NCI-H1417 (cell line): ENCODE measurements at regions not wholly inside any gene's neighbourhood (a gene's known extent, or its start where the extent isn't known, plus 50 kb on each side); places are given as distances from the start of the nearest gene placed in this dataset.
A peak's percentile ranks its signal among the peaks of the same experiment; 100 is the strongest.
"Not testable (repeated sequence)": the region's sequence is repeated elsewhere in the genome, so short reads cannot be mapped to it uniquely, and the experiment has no call there.

Experiments used
- DNase-seq, 3 experiments: peaks; one replicate each; lab custom pipeline; 2025; lab: John Stamatoyannopoulos, UW

DNA sequence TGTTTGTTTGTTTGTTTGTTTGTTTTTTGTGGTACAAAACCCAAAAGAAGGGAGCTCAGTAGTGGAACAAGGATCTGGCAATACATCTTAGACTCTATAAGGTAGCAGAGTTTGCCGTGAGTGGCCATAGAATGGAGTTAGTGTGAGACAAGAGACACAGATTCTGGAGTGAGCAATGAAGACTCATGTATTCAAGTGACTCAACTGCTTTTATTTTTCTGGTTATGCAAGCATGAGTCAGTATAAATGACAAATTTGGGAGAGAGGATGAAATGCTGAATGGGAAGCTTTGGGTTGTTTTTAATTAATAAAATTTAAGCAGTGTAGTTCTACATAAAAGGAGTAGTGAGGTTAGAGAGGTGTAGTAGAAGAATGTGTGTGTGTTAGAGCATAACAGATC is 143.6 kb upstream of the ANO5 start:
- no peak for DNase-seq

DNA sequence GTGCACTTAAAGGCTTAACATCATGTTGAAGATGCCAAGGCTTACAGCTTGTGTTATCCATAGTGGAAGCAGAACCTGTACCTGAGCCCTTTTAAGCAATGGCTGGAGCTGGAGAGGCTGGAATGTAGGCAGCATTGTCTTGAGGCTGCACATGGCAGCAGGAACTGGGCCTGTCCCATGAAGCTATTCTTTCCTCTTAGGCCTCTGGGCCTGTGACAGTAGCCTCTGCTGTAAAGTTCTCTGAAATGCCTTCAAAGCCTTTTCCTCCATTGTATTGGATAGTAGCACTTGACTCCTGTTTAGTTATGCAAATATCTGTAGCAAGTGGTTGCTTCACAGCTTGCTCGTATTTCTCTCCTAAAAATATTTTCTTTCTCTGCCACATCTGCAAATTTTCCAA is 127.4 kb upstream of the ANO5 start:
- no peak for DNase-seq

DNA sequence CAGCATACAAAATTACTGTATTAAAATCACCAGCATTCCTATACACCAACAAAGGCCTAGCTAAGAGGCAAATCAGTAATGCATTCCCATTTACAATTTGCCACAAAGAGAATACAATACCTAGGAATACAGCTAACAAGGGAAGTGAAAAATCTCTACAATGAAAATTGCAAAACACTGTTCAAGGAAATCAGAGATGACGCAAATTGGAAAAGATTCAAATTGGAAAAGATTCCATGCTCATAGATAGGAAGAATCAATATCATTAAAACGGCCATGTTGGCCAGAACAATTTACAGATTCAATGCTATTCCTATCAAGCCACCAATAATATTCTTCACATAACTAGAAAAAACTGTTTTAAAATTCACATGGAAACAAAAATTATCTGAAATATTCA is 123.0 kb upstream of the ANO5 start:
- no peak for DNase-seq

DNA sequence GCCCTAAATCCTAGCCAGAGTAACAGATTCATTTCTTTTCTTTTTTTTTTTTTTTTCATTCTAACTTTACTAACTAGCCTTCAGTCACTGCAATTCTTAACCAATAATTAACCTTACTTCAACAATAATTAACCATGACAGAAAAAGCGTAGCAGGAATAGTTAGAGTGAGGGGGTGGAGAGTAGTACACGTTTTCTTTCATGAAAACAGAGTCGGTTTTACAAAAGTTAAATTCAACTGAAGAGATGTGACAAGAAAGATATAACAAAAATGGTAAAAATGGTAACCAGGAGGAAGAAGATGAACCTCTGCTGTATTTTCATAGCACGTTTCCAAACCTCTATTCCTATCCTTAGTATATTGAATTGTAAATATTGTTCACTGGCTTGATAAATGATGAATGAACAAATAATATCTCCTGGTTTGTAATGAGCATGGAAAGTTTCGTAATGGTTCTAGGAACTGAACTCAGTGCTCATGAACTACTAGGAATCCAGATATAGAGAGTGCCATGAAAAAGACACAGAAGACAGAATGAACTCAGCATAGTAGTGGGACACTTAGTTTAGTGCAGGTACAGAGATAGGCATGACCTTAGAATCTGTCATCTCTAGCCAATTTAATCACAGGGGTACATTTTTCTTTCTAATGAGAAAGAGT is 116.5 kb upstream of the ANO5 start:
- no peak for DNase-seq

DNA sequence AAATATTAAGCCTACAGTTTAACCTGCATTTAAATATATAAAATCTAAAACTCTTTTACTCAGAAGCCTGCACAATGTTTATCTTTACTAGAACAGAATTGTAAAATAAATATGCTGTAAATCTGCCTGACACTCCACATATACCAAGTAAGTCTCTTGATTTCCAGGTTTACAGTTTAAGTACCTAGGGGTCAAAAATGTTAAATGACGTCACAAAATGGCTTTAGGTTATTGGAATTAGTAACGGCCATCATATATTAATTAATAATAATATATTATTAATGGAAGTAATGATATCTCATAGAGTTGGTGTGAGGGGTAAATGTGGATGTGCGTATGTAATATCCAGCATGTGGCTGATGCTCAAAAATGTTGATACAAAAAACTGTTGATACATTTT is 114.8 kb upstream of the ANO5 start:
- no peak for DNase-seq

DNA sequence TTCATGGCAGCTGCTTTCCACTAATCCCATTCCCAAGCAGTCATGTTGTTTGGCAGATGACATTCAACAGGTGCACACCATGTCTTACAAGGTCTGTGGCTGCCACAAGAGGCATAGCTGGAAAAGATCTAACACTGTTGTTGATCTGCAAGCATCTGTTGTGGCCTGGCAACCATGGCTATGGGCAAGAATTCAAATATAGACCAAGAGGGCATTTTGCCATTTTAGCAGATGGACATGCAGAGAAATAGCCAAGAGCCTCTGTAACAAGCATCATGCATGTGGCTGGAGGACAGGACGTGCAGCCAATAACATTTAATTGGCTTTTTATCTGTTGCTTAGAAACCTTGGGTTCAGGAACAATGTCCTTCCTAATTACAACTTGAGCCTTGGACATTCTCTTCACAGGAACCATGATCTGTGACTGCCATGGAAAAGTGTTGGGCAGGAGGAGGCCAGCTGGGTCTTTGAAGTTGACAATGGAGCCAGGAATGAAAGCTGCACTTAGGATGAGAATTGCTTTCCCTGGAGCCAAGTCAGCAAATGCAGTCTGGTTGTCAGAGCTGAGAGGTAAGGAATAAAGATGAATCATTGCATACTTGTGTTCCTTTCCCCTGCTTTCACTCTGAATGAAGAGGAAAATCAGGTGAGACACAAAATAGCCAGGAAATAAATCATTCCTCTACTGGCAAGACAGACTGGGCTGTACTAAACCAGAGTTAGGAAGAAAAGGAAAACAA is 113.6 kb upstream of the ANO5 start:
- DNase-seq: peak in 2 of 3 experiments; percentile 15 to 39

DNA sequence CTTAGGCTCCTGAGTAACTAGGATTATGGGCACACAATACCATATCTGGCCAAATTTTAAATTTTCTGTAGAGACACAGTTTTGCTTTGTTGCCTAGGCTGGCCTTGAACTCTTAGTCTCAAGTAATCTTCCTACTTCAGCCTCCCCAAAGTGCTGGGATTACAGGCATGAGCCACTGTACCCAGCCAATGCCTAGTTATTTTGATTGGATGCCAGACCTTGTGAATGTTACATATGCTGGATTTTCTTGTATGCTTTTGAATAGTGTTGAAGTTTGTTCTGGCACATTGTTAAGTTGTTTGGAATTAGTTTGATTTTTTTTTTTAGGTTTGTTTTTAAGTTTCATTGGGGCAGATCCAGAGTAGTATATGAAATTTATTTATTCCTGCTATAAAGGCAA is 110.7 kb upstream of the ANO5 start:
- no peak for DNase-seq

DNA sequence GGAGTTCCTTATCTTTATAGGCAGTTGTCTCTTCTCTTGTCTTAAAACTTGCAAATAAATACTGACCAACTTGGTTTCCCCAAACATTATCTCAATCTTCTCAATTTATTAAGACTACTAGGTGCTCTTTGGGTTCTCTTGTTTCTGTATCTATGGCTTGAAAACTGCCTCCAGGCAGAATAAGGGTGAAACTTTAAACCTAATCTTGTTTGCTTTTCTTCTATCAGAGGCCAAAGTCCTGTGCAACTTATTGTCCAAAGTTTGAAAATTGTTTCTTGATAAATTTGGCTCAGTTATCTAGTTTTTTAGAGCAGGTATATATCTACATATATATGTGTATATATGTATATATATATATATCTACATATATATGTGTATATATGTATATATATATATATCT is 110.1 kb upstream of the ANO5 start:
- no peak for DNase-seq

DNA sequence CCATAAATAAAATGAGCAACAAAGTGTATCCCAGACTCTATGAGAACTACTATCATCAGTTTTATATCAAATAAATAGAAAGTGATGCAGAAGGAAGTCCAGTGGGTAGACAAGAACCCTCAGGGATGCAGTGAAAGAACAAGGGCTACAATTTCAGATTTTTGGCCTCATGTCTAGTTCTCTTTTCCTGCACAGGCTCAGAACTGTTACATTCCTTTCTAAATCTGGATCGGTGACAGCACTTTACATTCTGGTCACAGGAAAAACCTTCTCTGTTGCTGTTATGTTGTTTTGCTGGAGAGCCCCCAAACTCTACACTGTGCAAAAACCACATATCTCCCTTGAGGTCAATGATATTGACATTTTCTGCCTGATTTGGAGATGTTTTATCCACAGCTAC is 108.8 kb upstream of the ANO5 start:
- no peak for DNase-seq

DNA sequence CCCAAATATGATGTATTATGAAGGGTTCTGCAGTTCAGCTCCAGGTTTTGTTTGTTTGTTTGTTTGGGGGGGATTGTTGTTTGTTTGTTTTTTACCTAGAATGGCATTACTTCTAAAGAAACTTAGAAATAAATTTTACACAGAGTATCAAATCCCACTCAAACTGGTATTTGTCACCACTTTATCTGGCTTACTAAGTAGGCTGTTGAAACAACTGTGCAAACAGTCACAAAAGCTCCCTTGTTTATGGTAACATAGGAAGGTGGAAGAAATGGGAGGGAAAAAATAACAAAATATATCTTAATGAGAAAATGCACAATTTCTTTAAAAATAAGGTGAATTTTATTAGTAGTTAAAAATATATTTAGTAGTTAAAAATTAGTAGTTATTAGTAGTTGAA is 108.3 kb upstream of the ANO5 start:
- DNase-seq: no peak

DNA sequence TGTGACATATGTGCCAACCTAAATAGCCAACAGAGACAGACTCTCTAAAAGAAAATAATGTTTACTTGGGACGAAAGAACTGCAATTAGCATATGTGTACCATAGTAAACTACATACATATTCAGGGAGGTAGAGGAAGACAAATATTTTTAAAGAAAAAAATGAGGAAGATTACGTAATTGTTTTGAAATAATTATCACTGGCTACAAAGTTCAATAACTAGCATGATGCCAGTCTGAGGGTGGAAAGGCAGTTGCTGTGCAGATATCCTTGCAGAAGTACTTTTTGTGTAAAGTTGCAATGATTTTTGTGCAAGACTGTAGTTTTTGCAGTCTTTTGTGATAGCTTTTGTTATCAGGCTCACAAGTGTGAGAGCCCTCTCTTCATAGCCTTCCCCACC is 103.3 kb upstream of the ANO5 start:
- no peak for DNase-seq

DNA sequence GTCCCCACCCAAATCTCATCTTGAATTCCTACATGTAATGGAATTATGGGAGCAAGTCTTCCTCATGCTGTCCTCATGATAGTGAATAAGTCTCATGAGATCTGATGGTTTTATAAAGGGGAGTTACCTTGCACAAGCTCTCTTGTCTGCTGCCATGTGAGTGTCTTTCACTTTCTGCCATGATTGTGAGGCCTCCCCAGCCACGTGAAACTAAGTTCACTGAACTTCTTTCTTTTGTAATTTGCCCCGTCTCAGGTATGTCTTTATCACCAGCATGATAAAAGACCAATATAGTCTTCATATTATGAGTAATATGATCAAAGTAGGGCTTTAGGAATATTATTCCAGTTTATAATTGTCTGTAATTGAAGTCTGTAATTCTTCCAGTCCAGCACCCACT is 86.3 kb upstream of the ANO5 start:
- DNase-seq: no peak

DNA sequence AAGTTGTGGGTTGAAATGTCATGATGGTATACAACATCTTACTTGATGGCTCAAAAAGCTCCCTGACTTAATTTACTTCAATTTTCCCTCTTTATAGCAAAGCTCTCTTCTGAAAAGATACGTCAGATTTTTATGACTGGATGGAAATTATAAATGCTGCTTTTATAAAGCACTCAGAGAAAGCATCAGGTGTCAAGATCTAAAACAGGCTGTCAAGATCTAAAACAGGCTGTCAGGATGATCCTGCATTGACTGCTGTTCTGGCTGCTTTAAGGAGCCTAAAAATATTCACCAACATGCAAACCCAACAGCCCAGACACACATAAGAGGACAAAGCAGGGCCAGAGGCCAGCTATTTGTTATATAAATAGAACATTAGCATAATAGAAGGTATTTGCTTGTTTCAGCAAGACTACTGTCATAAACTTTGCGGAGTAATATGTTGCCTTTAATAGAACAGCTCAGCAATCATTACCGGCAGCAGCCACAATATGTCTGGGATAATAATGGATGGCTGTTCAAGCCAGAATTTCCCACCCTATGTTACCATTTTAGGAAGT is 77.3 kb upstream of the ANO5 start:
- peak in 2 of 3 experiments; percentile 2 to 34 for DNase-seq

DNA sequence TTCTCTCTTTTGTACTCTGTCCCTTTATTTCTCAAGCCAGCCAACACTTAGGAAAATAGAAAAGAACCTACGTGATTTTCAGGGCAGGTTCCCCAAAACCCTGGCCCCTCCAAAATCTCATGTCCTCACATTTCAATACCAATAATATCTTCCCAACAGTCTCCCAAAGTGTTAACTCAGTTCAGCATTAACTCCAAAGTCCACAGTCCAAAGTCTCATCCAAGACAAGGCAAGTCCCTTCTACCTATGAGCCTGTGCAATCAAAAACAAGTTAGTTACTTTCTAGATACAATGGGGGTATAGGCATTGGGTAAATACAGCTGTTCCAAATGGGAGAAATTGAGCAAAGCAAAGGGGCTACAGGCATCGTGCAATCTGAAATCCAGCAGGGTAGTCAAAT is 64.9 kb upstream of the ANO5 start:
- not testable (repeated sequence) for DNase-seq

DNA sequence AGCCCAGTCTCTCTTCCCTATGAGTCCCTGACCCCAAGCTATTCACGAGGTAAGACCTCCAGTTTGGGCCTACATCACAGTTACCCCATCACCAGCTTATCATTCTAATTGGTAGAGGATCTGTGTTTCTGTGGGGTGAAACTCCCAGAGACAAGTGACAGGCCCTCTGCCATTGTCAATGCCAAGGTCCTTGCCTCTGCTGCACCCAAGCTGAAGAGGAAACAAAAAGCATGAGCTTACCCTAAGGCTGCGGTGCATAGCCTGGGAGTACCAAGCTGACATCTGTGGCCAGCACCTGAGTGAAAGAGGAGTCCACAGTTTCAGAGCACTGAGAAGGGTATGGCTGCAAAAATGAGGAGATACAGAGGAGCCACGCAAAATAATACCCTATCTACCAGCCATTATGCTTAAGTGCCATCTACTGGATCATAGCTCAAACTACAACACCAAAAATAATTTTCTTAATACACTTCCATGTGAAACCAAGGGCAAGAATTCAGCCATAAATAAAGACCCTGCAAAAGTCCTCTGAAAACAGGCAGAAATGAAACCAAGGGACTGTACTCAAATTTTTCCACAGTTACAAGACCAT is 62.3 kb upstream of the ANO5 start:
- peak; percentile 6 to 63 (median 49) for DNase-seq

DNA sequence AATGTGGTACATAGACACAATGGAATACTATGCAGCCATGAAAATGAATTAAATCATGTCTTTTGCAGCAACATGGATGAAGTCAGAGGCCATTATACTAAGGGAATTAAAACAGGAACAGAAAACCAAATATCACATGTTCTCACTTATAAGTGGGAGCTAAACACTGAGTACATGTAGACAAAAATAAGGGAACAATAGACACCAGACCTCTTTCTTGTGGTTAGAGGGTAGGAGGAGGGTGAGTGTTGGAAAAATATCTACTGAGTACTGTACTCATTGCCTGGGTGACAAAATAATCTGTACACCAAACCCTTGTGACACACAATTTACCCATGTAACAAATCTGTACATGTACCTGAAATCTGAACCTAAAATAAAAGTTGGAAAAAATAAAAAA is 59.1 kb upstream of the ANO5 start:
- DNase-seq: no peak

DNA sequence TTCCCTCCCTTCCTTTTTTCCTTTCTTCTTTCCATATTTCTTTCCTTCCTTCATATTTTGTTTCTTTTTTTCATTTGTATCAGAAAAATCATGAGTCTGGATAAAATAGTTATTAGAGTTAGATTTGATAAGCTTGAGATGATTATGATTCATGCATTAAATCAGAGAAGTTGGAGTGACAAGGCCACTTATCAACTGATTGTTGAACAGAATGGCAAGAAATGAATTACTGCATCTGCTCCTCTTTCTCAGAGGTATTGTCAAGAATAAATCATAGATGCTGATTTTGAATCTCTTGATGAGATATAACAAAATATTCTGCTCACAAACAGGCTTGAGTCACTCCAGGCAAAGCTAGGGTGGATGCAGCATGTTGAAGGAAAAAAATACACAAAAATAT is 54.6 kb upstream of the ANO5 start:
- DNase-seq: no peak
